A673 (cell line): ENCODE measurements at regions not wholly inside any gene's neighbourhood (a gene's known extent, or its start where the extent isn't known, plus 50 kb on each side); places are given as distances from the start of the nearest gene placed in this dataset.

Source experiments
- BruUV-seq: library from RNA; stranded (reverse); fragments of 400-500 nt; replicated peaks from 2 replicates; lab custom pipeline; 2021; lab: Mats Ljungman, UMichigan
- CTCF ChIA-PET: fragments of 300-600 bp; sonication (Branson Sonifier 250); formaldehyde crosslinking; loops from one replicate; lab custom pipeline; 2022; ENCODE audit warnings: antibody characterized with exemption; lab: Charles Lee
- POLR2A ChIA-PET: fragments of 300-600 bp; sonication (Branson Sonifier 250); formaldehyde crosslinking; loops from one replicate; lab custom pipeline; 2022; ENCODE audit warnings: antibody characterized with exemption; ENCODE audit not compliant: low non-redundant PET; lab: Charles Lee
- DNase-seq: peaks from one replicate; pipeline ENCODE4 v3.0.0-alpha.2; 2015; ENCODE audit warnings: low spot score
- H3K27ac ChIP-seq: fragments of 200-600 bp; sonication (generic); 2 replicates; pipeline ENCODE4 v1.5.1; 2016; ENCODE audit warnings: mixed run types, low read depth, mild to moderate bottlenecking, mixed read lengths, antibody characterized with exemption, low read length; ENCODE audit not compliant: poor library complexity, severe bottlenecking
- H3K27me3 ChIP-seq: fragments of 200-600 bp; sonication (generic); replicated peaks from 2 replicates; pipeline ENCODE4 v1.6.1; 2017; ENCODE audit warnings: mixed run types, low read depth, mild to moderate bottlenecking, mixed read lengths, antibody characterized with exemption, low read length; ENCODE audit not compliant: insufficient read depth, poor library complexity
- H3K36me3 ChIP-seq: fragments of 200-600 bp; sonication (generic); 2 replicates; pipeline ENCODE4 v1.6.1; 2016; ENCODE audit warnings: mixed run types, mild to moderate bottlenecking, mixed read lengths, antibody characterized with exemption, low read length; ENCODE audit not compliant: insufficient read depth, poor library complexity, severe bottlenecking
- H3K4me1 ChIP-seq: fragments of 200-600 bp; sonication (generic); 2 replicates; pipeline ENCODE4 v1.6.1; 2017; ENCODE audit warnings: mixed run types, mild to moderate bottlenecking, mixed read lengths, antibody characterized with exemption, low read length; ENCODE audit not compliant: insufficient read depth, poor library complexity, severe bottlenecking
- H3K4me3 ChIP-seq: fragments of 200-600 bp; sonication (generic); 2 replicates; pipeline ENCODE4 v1.5.1; 2016; ENCODE audit warnings: low read depth, mixed run types, mild to moderate bottlenecking, mixed read lengths, low read length; ENCODE audit not compliant: poor library complexity, severe bottlenecking
- H3K9me3 ChIP-seq: fragments of 200-600 bp; sonication (generic); 2 replicates; pipeline ENCODE4 v1.6.1; 2016; ENCODE audit warnings: mixed run types, low read depth, mild to moderate bottlenecking, mixed read lengths, antibody characterized with exemption, low read length; ENCODE audit not compliant: poor library complexity, severe bottlenecking
- EZH2 ChIP-seq: fragments of 200-600 bp; sonication (generic); IDR thresholded peaks from 2 replicates; pipeline ENCODE4 v1.6.1; 2017; ENCODE audit warnings: borderline replicate concordance, low read depth, mild to moderate bottlenecking, mixed read lengths, antibody characterized with exemption, low read length; ENCODE audit not compliant: poor library complexity, severe bottlenecking
- intact Hi-C: fragments of 100-400 bp; cut with micrococcal nuclease; formaldehyde crosslinking; loops from one replicate; pipeline ENCODE4 v1.10.0; 2022; ENCODE audit not compliant: unreplicated experiment
- TF ChIP-seq, protein P1 (sequence below): fragments of 300-800, 200-600 bp; sonication (generic); conservative IDR thresholded peaks from 2 replicates; pipeline ENCODE4 v1.5.1; 2017; ENCODE audit warnings: low read depth, mild to moderate bottlenecking, antibody characterized with exemption, low read length, moderate library complexity, mixed read lengths

DNA sequence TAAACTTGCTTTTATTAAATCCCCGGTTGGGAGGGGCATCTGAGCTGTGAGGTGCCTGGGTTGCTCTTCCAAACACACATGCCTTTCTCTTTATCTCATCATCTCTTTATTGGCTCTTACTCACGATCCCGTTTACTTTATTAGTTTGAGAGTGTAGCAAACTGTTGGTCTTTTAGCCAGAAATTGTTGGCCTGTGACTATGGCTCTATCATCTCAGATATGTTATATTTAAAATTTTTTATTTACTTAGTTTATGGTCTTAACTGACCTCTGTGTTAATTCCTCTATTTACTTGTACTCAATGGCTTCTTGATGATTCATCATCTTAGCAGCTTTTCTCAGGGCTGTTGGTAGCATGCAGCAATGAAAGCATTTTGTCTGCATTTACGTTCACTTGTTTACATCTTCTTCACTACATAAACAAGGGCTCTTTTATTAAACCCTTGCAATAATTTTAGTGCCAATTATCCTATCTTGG lies 408.4 kb downstream of the HRH4 start:
- CTCF ChIA-PET: no interaction called here
- no TSS peak for BruUV-seq
- H3K4me1 ChIP-seq: no peaks in the 10 kb centered on the region

DNA sequence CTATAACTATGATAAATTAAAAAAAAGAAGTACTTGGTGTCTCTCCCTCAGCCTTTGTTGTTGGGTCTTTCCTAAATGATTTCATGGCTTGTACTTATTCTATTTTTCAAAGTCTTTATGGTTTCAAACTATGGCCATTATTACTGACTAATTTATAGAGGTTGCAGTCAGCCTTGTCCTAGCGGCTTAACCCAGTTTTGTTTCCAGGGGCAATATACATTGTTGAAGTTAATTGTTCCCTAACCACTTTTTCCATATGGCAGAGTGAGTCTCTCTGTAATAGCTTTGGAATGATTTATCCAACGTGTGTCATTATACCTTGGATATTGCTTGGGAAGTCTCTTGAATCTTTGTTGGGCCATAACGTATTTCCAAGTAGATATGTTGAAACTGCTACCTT lies 408.8 kb downstream of the HRH4 start:
- Histone ChIP-seq H3K4me1 (no peaks in the 10 kb centered on the region), H3K36me3 (no peaks in the 10 kb centered on the region), H3K4me3 (no peak overlapping the region), H3K9me3 (no peaks in the 10 kb centered on the region), H3K27me3 (peaks cover 5% of the 10 kb centered on the region), H3K27ac (no peak overlapping the region)
- no peak for DNase-seq
- TF ChIP-seq EZH2: no peak
- TF ChIP-seq, protein P1, sequence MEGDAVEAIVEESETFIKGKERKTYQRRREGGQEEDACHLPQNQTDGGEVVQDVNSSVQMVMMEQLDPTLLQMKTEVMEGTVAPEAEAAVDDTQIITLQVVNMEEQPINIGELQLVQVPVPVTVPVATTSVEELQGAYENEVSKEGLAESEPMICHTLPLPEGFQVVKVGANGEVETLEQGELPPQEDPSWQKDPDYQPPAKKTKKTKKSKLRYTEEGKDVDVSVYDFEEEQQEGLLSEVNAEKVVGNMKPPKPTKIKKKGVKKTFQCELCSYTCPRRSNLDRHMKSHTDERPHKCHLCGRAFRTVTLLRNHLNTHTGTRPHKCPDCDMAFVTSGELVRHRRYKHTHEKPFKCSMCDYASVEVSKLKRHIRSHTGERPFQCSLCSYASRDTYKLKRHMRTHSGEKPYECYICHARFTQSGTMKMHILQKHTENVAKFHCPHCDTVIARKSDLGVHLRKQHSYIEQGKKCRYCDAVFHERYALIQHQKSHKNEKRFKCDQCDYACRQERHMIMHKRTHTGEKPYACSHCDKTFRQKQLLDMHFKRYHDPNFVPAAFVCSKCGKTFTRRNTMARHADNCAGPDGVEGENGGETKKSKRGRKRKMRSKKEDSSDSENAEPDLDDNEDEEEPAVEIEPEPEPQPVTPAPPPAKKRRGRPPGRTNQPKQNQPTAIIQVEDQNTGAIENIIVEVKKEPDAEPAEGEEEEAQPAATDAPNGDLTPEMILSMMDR: no peak
- ChIA-PET CTCF (no interaction called here), POLR2A (no interaction called here)
- intact Hi-C loops: no loop called here
- no TSS peak for BruUV-seq

More for the DNA sequence above, 408.4 kb downstream of the HRH4 start:
- POLR2A ChIA-PET: no interaction called here
- Histone ChIP-seq H3K36me3 (no peaks in the 10 kb centered on the region), H3K27me3 (peaks cover 5% of the 10 kb centered on the region), H3K27ac (no peak overlapping the region), H3K9me3 (no peaks in the 10 kb centered on the region), H3K4me3 (no peak overlapping the region)
- no peak for TF ChIP-seq EZH2
- TF ChIP-seq, protein P1: no peak
- intact Hi-C loops: no loop called here
- no peak for DNase-seq

DNA sequence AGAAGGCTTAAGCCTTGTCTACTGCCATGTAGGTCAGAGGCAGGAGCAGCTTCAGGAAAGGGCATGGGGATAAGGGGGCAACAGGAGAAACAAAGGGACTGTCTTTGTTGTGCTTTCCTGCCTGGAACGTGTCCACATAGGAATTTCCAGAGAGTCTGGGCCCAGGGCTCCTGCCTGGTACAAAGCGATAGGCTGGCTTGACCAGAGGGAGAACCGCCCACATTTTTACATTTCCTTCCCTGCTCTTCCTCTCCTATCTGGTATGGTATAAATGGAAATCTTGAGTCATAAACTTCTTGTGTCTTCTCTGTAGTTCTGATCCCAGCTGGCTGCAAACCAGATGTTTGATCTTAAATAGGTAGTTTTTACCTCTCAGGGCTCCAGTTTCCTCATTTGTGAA lies 414.8 kb downstream of the HRH4 start:
- Histone ChIP-seq H3K4me3 (no peak overlapping the region), H3K4me1 (no peaks in the 10 kb centered on the region), H3K27ac (no peak overlapping the region), H3K36me3 (no peaks in the 10 kb centered on the region), H3K27me3 (no peaks in the 10 kb centered on the region), H3K9me3 (no peaks in the 10 kb centered on the region)
- ChIA-PET CTCF (no interaction called here), POLR2A (no interaction called here)
- TF ChIP-seq EZH2: no peak
- TF ChIP-seq, protein P1: no peak
- intact Hi-C loops: no loop called here
- BruUV-seq: no TSS peak
- no peak for DNase-seq
